Stromal cell of bone marrow (primary cell): ENCODE measurements at regions not wholly inside any gene's neighbourhood (a gene's known extent, or its start where the extent isn't known, plus 50 kb on each side); places are given as distances from the start of the nearest gene placed in this dataset.
"Not testable (repeated sequence)": the region's sequence is repeated elsewhere in the genome, so short reads cannot be mapped to it uniquely, and the experiment has no call there.

Source experiments
- DNase-seq: peaks from one replicate; pipeline ENCODE4 v3.0.0-alpha.2; 2012; ENCODE audit warnings: low read depth

DNA sequence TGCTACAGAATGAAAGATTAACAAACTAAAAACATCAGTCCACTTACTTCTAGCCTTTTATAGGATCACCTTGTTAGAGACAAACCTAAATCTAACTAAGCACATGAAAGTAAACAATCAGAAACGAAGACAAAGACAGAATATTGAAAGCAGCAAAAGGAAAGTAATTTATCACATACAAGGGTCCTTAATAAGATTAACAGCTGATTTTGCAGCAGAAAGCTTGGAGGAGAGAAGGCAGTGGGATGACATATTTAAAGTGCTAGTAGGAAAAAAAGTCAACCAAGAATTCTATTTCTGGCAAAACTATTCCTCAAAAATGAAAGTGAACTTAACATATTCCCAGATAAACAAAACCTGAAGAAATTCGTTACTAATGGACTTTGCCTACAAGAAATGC, 286.4 kb downstream of the RWDD3 start:
- DNase-seq = no peak

DNA sequence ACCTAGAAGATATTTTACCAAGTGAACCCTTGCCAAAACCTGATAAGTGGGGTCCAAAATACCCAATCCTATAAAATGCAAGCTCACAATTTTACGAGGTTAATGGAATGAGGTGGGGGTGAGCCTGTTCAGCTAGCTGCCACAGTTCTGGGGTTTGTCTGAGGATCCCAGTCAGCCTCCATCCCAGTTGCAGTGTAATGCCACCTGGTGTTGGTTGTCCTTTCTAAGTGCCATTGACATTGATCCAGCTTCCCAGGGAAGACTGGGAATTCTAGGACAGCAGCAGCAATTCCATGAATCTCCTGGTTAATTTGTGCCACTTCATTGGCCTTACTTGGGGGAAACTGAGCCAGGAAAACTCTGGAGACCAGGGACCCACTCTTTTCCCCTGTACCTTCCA, 298.3 kb downstream of the RWDD3 start:
- no peak for DNase-seq

DNA sequence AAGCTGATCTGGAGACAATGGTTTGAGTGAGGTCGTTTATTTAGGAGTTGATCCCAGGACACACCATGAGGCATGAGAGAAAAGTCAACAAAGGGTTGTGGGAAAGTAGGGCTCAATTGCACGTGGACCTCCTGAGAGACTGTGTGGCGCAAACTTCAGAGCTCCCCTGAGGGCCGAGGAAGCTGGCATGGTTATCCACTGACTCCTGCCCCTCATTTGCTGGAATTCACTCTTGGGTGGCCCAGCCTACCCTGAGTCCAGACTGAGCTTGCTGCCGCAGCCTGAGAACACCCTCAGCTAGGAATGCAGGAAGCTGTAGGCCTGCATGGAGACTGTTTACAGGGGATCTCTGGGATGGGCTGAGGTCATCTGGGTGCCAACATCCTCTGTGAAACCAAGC, 301.0 kb downstream of the RWDD3 start:
- DNase-seq = no peak

DNA sequence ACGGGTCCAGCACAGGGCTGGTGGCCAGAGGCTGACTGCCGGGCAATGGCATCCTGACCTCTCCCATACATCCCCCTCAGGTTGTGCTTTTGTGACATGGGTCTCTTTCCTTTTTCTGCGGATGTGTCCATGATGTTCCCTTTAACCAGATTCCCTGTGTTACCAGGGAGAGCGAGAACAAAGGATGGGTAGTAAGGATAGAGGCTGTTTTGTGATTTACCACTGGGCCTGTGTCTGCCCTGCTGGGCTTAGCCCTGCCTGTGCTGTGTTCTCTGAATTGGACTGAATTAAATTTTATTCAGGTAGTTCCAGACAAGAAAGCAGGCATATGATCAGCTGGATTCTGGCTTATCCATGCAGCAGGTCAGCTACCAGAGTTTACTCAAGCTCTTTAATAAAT, 301.6 kb downstream of the RWDD3 start:
- DNase-seq = no peak

DNA sequence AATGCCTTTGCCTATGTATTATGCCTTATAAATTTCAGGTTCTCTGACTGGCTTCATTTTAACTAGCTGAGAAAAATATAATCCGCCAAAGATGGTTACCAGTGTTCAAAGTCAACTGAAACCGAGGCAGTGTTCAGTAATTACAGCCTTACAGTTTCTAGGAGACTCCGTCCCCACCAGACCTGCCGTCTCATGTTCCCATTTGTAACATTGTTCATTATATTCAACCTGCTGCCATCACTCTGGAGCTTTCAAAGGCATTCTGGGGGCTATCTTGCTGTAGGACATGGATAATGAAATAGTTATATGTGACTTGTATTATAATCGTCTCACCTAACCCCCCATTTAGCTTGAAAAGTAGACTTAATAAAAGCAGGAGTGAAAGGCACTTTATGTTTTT, 302.5 kb downstream of the RWDD3 start:
- DNase-seq = no peak

- no peak for DNase-seq
Observed at GRCh38 chr1:95537176-95537575, 303.2 kb downstream of the RWDD3 start.

GRCh38 chr1:95538242-95538641, 304.2 kb downstream of the RWDD3 start:
- DNase-seq = not testable (repeated sequence)

- DNase-seq = no peak
Observed at GRCh38 chr1:95542936-95543335, 308.9 kb downstream of the RWDD3 start.

DNA sequence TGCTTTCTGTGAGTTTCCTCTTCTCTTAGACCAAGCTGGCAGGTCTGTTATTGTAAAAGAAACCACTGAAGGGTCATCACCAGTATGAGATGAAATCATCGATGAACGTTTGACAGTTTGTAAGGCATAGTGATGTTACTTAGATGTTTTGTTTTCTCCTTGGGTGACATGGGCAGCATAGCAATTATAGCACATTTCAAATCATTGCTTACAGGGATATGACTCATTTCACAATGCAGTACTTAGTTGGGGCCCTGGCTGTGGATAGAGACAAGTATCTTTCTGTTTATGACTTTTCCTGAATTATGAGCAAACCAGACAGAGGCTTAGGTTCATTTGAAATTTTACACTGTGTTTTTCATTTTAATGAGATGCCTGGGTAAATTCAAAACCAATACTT, 313.0 kb downstream of the RWDD3 start:
- DNase-seq = no peak

DNA sequence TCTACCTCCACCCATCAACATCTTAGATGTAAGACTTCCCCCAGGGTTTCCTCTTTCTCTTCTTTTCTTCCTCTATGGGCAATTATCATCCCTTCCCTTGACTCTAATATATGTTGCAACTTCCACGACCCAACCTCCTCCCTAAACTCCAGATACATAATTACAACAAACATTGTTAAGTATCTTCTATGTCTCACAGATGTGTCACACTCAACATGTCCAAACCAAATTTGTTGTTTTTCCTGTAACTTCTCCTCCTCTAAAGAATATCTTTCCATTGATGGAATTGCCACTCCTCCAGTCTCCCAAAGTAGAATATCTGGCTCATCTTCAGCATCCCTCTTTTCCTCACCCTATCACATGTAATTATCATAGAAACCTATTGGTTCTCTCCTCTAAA, 314.2 kb downstream of the RWDD3 start:
- DNase-seq = no peak

- DNase-seq = no peak
Observed at GRCh38 chr1:95551201-95551600, 317.2 kb downstream of the RWDD3 start.

GRCh38 chr1:95553595-95553994, 319.6 kb downstream of the RWDD3 start:
- no peak for DNase-seq

- DNase-seq = no peak
Observed at GRCh38 chr1:95554408-95554807, 320.4 kb downstream of the RWDD3 start.

- no peak for DNase-seq
Observed at GRCh38 chr1:95558791-95559190, 324.8 kb downstream of the RWDD3 start.

DNA sequence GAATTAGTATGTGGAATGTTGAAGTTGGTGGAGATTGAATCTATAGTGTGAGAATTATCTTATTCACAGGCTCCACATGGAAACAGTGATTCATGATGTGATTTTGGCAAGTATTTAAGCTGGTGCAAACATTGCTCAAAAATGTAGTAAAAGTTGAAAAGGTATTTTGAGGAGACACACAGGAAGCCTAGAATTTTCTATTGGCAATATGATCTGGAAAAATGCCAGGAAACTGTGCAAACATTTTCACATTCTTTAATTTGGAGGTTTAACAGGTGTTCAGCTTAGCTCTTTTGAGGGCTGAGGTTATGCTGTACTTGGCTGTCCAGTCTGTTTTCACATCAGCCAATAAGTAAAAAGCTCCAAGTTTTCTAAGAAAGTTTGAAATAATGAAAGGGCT, 327.3 kb downstream of the RWDD3 start:
- DNase-seq = no peak

DNA sequence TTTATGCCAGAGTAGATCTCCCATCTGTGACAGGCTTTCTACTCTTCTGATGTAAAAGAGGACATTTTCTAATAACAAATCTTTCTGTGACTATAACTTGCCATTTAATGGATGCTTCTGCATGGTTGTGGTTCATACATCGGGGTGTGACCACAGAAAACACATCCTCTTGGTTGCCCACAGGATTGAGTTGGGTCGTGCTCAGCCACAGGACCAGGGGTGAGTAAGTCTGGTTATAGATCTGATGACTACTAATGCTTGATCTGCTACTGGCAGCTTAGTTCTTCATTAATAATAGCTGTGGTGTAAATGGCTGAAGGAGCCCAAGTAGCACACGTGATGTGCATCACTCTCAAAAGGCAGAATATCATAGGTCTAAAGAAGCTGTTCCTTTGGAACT, 328.2 kb downstream of the RWDD3 start:
- DNase-seq = no peak

GRCh38 chr1:95572002-95572401, 338.0 kb downstream of the RWDD3 start:
- no peak for DNase-seq

DNA sequence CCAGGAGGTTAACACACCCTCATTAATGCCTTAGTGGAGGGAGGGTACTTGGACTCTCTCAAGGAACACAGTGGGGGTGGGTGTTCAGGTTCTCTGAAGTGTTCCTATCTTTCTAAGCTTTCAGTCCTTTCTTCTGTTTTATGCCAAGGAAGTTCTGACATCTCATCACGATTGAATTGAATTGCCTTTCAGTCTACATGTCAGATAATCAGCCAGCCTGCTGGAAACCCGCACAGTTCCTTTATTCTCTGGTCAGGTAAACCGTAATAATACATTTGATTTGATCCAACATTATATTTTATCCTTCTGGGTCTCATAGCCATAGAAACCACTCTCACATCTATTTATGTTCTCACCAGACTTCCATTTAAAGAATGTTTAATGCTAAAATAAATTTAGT, 339.0 kb downstream of the RWDD3 start:
- no peak for DNase-seq

- no peak for DNase-seq
Observed at GRCh38 chr1:95575291-95575690, 341.3 kb downstream of the RWDD3 start.

GRCh38 chr1:95578462-95578861, 344.5 kb downstream of the RWDD3 start:
- no peak for DNase-seq

DNA sequence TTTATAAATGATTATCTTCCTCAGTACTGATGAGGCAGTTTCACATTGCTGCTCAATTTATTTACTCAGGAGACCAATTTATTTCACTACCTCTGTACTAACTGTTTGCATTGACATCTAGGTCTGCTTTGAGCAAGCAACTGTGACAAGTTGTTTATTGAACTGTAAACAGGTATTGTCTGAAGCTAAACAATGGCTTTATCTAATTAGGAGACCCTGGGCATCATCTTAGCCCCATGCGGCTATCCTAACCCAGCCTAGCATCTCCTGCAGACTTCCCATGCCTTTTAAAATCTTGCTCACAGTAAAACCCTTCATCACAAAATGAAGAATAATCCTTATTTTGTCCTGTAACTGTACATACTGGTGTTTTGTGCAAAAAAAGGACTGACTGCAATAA, 348.2 kb downstream of the RWDD3 start:
- no peak for DNase-seq

DNA sequence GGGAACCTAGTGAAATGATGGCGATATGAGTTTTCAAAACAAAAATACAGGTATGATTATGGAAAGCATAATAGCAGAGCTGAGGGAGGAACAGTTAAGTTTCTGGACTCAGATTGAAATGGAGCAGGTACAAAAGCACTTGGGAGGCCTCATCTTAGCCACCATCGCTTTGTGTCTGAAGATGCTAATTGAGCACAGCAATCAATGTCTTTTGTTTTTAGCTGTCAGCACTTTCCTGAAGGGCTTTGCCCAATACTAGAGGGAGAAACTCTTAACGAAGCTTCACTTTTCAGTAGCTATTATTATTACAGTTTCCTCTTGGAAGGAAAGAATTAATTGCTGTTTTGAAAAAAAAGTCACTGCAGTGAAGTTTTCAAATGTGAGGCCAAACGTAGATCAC, 348.7 kb downstream of the RWDD3 start:
- DNase-seq = no peak

DNA sequence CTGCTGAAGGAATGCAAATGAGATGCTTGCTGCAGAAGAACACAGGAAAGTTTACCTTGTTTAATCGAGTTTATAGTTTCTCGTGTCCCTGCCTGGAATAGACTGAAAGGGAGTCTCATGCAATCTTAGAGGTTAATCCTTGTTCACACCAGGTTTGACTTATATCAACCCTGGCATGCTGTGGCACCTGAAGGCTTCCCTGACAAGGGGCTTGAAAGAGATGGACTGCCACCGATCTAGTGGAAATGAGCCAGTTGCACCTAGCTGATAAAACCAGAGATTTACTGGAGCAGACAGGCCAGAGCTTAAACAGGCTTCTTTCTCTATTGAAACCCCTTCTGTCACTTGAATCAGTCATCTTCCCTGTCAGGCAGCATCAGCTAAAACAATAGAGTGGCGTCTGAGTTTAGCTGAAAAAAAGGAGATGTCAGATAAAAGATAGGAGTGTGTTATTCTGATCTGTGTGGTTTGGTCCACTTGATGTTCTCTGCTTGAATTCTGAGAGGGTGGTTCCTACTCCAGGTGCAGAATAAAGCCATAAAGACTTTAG, 349.7 kb downstream of the RWDD3 start:
- DNase-seq = no peak

DNA sequence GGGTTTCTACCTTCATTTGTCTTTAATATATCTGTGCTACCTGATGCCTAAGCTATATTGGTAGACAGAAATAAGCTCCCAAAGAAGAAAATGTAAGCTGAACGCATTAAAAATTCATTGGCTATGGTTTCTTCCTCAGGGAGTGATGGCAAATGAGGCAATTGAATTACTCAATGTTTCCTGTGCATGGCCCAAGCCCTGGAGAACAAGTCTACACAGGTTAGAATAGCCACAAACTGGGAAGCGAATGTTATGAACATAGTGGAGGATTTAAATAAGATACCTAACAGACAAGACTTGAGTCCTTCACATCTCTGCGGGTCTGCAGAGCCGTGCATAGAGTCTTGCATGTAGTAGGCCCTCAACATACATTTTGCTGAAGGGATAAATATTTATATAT, 350.3 kb downstream of the RWDD3 start:
- no peak for DNase-seq

DNA sequence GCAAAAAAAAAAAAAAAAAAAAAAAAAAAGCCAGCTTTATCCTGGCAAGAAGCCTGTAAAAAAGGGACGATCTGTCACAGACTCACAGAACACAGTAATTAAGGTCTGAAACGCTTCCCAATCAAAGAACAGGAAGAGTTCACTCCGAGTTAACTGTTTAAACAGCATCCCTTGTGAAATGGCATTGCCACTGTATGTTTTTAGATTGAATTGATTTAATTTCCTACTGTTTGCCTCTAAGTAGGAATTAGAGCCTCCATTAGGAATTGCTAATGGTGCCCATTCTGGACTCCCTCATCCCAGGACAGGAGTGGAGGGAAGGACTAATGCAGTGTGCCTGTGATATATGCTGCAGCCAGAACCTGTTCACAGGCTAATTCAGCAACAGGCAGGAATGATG, 370.8 kb downstream of the RWDD3 start:
- no peak for DNase-seq
